Loucy (cell line): ENCODE measurements at regions not wholly inside any gene's neighbourhood (a gene's known extent, or its start where the extent isn't known, plus 50 kb on each side); places are given as distances from the start of the nearest gene placed in this dataset.
A peak's percentile ranks its signal among the peaks of the same experiment; 100 is the strongest.

Experiments
- H2AFZ ChIP-seq: fragments of 200-600 bp; sonication (generic); 2 replicates; pipeline ENCODE4 v1.6.0; 2016; ENCODE audit warnings: antibody characterized with exemption, mild to moderate bottlenecking, low read length, moderate library complexity
- H3F3A ChIP-seq: fragments of 200-600 bp; 2 replicates; pipeline ENCODE4 v1.6.0; 2016; ENCODE audit warnings: antibody characterized with exemption, low read depth, mild to moderate bottlenecking
- H3K27me3 ChIP-seq: fragments of 200-600 bp; sonication (generic); 2 replicates; pipeline ENCODE4 v1.6.1; 2014; ENCODE audit warnings: low read length, mild to moderate bottlenecking; ENCODE audit not compliant: insufficient read depth, poor library complexity, severe bottlenecking
- H3K36me3 ChIP-seq: fragments of 200-600 bp; sonication (generic); 2 replicates; pipeline ENCODE4 v1.6.1; 2016; ENCODE audit warnings: low read length; ENCODE audit not compliant: insufficient read depth
- H3K4me1 ChIP-seq: fragments of 200-600 bp; sonication (generic); 2 replicates; pipeline ENCODE4 v1.5.1; 2014; ENCODE audit warnings: low read length, mild to moderate bottlenecking; ENCODE audit not compliant: insufficient read depth, poor library complexity, severe bottlenecking
- H3K4me2 ChIP-seq: fragments of 200-600 bp; sonication (generic); 2 replicates; pipeline ENCODE4 v1.6.0; 2014; ENCODE audit warnings: antibody characterized with exemption, low read length, low read depth, mild to moderate bottlenecking; ENCODE audit not compliant: poor library complexity, severe bottlenecking
- H3K4me3 ChIP-seq: fragments of 200-600 bp; sonication (generic); 2 replicates; pipeline ENCODE4 v1.5.1; 2014; ENCODE audit warnings: low read length, mild to moderate bottlenecking, mixed read lengths; ENCODE audit not compliant: poor library complexity, severe bottlenecking
- H3K79me2 ChIP-seq: fragments of 200-600 bp; sonication (generic); 2 replicates; pipeline ENCODE4 v1.6.1; 2014; ENCODE audit warnings: low read length; ENCODE audit not compliant: insufficient read depth
- H3K9ac ChIP-seq: fragments of 200-600 bp; sonication (generic); 2 replicates; pipeline ENCODE4 v1.6.0; 2014; ENCODE audit warnings: mild to moderate bottlenecking, low read depth, low read length, moderate library complexity; ENCODE audit not compliant: poor library complexity, severe bottlenecking
- H3K9me2 ChIP-seq: fragments of 200-600 bp; sonication (generic); replicated peaks from 2 replicates; pipeline ENCODE4 v1.6.1; 2016; ENCODE audit warnings: low read depth, low read length, mixed read lengths
- H3K9me3 ChIP-seq: fragments of 200-600 bp; sonication (generic); 2 replicates; pipeline ENCODE4 v1.6.1; 2014; ENCODE audit warnings: mild to moderate bottlenecking, antibody characterized with exemption, low read length, low read depth; ENCODE audit not compliant: insufficient read depth
- H4K20me1 ChIP-seq: fragments of 200-600 bp; sonication (generic); 2 replicates; pipeline ENCODE4 v1.6.0; 2014; ENCODE audit warnings: antibody characterized with exemption, low read length, mild to moderate bottlenecking; ENCODE audit not compliant: insufficient read depth, poor library complexity, severe bottlenecking
- EZH2phosphoT487 ChIP-seq: fragments of 200-600 bp; IDR thresholded peaks from 2 replicates; pipeline ENCODE4 v1.6.1; 2018; ENCODE audit warnings: antibody characterized with exemption, mild to moderate bottlenecking, moderate library complexity, borderline replicate concordance
- TF ChIP-seq, protein P1 (sequence below): fragments of 200-600 bp; sonication (generic); conservative IDR thresholded peaks from 2 replicates; pipeline ENCODE4 v1.5.1; 2014; ENCODE audit warnings: mild to moderate bottlenecking, antibody characterized with exemption, low read length

DNA sequence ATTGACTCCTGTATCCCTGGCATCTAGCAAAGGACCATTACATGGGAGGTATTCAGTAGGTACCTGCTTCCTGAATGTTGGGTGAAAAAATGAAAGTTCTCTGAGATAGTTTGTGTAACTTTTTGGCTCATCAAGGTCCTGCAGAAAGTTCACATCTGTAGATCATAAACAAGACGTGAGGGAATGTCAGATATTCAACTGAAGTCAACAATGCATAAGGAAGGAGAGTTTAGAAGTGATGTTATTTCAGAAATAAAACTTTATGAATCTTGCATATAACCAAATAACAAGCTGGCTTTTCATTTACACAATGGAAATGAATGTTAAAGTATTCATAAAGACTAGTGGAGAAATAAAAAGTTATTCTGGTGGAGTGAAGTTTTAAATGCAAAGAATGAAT lies 73.4 kb upstream of the RBMS3 start:
- H3K9ac ChIP-seq: no peak overlapping the region
- H3F3A ChIP-seq: no peaks in the 10 kb centered on the region
- no peak for TF ChIP-seq EZH2phosphoT487
- TF ChIP-seq, protein P1, sequence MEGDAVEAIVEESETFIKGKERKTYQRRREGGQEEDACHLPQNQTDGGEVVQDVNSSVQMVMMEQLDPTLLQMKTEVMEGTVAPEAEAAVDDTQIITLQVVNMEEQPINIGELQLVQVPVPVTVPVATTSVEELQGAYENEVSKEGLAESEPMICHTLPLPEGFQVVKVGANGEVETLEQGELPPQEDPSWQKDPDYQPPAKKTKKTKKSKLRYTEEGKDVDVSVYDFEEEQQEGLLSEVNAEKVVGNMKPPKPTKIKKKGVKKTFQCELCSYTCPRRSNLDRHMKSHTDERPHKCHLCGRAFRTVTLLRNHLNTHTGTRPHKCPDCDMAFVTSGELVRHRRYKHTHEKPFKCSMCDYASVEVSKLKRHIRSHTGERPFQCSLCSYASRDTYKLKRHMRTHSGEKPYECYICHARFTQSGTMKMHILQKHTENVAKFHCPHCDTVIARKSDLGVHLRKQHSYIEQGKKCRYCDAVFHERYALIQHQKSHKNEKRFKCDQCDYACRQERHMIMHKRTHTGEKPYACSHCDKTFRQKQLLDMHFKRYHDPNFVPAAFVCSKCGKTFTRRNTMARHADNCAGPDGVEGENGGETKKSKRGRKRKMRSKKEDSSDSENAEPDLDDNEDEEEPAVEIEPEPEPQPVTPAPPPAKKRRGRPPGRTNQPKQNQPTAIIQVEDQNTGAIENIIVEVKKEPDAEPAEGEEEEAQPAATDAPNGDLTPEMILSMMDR: no peak
- no peak overlapping the region for H3K4me3 ChIP-seq
- no peaks in the 10 kb centered on the region for H3K9me3 ChIP-seq
- no peaks in the 10 kb centered on the region for H4K20me1 ChIP-seq
- no peaks in the 10 kb centered on the region for H3K9me2 ChIP-seq
- H3K79me2 ChIP-seq: no peaks in the 10 kb centered on the region
- no peaks in the 10 kb centered on the region for H3K4me1 ChIP-seq
- H3K36me3 ChIP-seq: no peaks in the 10 kb centered on the region
- H3K27me3 ChIP-seq: no peaks in the 10 kb centered on the region
- no peak overlapping the region for H3K4me2 ChIP-seq
- H2AFZ ChIP-seq: no peak overlapping the region

DNA sequence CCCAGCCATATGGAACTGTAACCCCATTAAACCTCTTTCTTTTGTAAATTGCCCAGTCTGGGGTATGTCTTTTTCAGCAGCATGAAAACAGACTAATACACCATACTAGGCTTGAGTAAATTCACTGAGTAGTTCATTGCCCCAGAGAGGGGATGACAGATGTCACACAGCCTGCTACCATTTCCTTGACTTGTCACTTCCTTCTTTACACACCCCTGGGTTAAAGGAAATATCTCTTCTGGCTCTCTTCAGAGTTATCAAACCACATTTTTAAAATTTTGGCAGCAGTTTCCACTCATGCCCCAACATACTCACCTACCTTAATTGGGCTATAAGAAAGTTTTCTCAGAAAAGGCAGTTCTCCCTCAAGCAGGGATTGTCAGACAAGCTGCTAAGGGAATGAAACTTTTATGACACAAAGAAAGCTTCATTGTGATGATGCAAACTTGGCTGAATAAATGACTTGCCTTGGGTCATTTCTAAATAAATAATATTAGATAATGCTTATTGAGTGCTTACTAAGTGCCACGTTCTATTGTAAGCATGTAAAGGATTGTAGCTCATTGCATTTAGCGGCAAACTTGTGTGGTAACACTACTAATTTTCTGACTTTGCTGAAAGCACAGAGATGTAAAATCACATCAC lies 68.0 kb upstream of the RBMS3 start:
- H4K20me1 ChIP-seq: no peaks in the 10 kb centered on the region
- H3F3A ChIP-seq: no peaks in the 10 kb centered on the region
- no peaks in the 10 kb centered on the region for H3K79me2 ChIP-seq
- no peak overlapping the region for H3K9ac ChIP-seq
- H3K9me2 ChIP-seq: no peaks in the 10 kb centered on the region
- no peaks in the 10 kb centered on the region for H3K9me3 ChIP-seq
- no peak overlapping the region for H3K4me3 ChIP-seq
- 0 out of 2 replicates have a peak overlapping the region, but pooled peaks have one; percentile 35 for H2AFZ ChIP-seq
- H3K36me3 ChIP-seq: no peaks in the 10 kb centered on the region
- TF ChIP-seq, protein P1: no peak
- TF ChIP-seq EZH2phosphoT487: no peak
- no peaks in the 10 kb centered on the region for H3K27me3 ChIP-seq
- H3K4me2 ChIP-seq: no peak overlapping the region
- no peaks in the 10 kb centered on the region for H3K4me1 ChIP-seq

DNA sequence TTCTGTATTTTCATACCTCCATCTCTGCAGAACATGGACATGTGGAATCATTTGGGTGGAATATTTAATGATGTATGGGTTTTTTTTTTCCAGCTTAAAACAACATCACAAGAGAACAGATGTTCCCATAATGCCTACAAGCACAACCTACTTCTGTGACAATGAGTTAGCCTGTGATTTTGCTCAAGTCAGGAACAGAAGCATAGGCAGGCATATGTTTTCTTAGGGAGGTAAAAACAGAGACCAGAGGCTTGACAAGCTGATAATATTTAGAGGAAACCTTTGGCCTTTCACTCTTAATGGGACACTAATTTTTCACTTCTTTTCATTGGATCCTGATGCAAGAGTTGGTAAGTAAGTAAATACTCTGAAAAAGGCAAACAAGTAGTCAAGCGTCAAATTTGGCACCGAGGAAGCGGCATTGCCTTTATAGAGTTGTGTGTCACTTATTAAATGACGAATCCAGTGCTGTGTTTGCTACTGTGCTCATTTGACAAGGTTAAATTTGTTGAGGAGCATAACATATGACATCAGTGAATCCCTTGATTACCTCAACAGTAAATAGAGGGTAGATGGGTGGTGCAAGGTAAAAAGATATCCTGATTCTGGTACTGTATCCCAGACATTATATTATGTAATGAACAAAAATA lies 66.7 kb upstream of the RBMS3 start:
- Histone ChIP-seq H3F3A (no peaks in the 10 kb centered on the region), H3K36me3 (no peaks in the 10 kb centered on the region), H3K79me2 (no peaks in the 10 kb centered on the region), H3K27me3 (no peaks in the 10 kb centered on the region), H2AFZ (no peak overlapping the region), H3K4me2 (no peak overlapping the region), H4K20me1 (no peaks in the 10 kb centered on the region), H3K9ac (no peak overlapping the region), H3K4me1 (no peaks in the 10 kb centered on the region), H3K9me2 (no peaks in the 10 kb centered on the region), H3K4me3 (no peak overlapping the region), H3K9me3 (no peaks in the 10 kb centered on the region)
- TF ChIP-seq, protein P1: no peak
- no peak for TF ChIP-seq EZH2phosphoT487
